H1 (cell line): ENCODE measurements at regions not wholly inside any gene's neighbourhood (a gene's known extent, or its start where the extent isn't known, plus 50 kb on each side); places are given as distances from the start of the nearest gene placed in this dataset.

ENCODE experiments used
- CTCF ChIA-PET: fragments of 300-600 bp; sonication (Branson Sonifier 250); formaldehyde crosslinking; loops from one replicate; lab custom pipeline; 2021; ENCODE audit not compliant: partially characterized antibody; lab: Charles Lee
- POLR2A ChIA-PET: fragments of 300-600 bp; sonication (Branson Sonifier 250); formaldehyde crosslinking; loops from one replicate; lab custom pipeline; 2021; ENCODE audit warnings: inconsistent platforms; ENCODE audit not compliant: partially characterized antibody; lab: Charles Lee
- DNase-seq, 2 experiments: peaks; one replicate each; pipeline versions ENCODE4 v3.0.0 to v3.0.0-alpha.2; 2010 to 2022; ENCODE audit warnings: low spot score in 2 of 2, low read depth in 1 of 2, mixed read lengths in 1 of 2
- FAIRE-seq: peaks from 2 replicates; lab custom pipeline; 2011; peaks lifted over from hg19 to GRCh38; lab: Jason Lieb, UNC
- H2AFZ ChIP-seq: 2 replicates; pipeline ENCODE4 v1.8.1; 2012; ENCODE audit warnings: low read length, inconsistent platforms
- H2AK5ac ChIP-seq: 2 replicates; pipeline ENCODE4 v1.6.1; 2013; ENCODE audit warnings: low read depth, low read length
- H2BK120ac ChIP-seq: replicated peaks from 2 replicates; pipeline ENCODE3; 2013; ENCODE audit warnings: low read depth, low read length, inconsistent platforms
- H2BK12ac ChIP-seq: 2 replicates; pipeline ENCODE4 v1.6.1; 2013; ENCODE audit warnings: low read depth, low read length
- H2BK15ac ChIP-seq: 2 replicates; pipeline ENCODE4 v1.6.1; 2013; ENCODE audit warnings: low read length
- H2BK20ac ChIP-seq: 2 replicates; pipeline ENCODE4 v1.6.1; 2013; ENCODE audit warnings: low read length
- H2BK5ac ChIP-seq: 2 replicates; pipeline ENCODE4 v1.6.1; 2013; ENCODE audit warnings: low read depth, low read length
- H3K14ac ChIP-seq: 2 replicates; pipeline ENCODE4 v1.6.1; 2013; ENCODE audit warnings: inconsistent platforms; ENCODE audit not compliant: insufficient read length
- H3K18ac ChIP-seq: 2 replicates; pipeline ENCODE4 v1.6.1; 2013; ENCODE audit warnings: low read length; ENCODE audit errors: extremely low read depth
- H3K23ac ChIP-seq: 2 replicates; pipeline ENCODE4 v1.6.1; 2013; ENCODE audit warnings: inconsistent platforms; ENCODE audit not compliant: insufficient read length
- H3K23me2 ChIP-seq: 2 replicates; pipeline ENCODE4 v1.6.1; 2013; ENCODE audit warnings: low read depth, low read length
- H3K27ac ChIP-seq: 2 replicates; pipeline ENCODE4 v1.6.1; 2011; ENCODE audit warnings: low read depth, low read length, inconsistent platforms
- H3K27me3 ChIP-seq, 4 experiments: replicated peaks in 1 of 4; 1 replicate in 1 of 4; 2 replicates in 3 of 4; pipeline versions ENCODE4 v1.6.1 to v1.8.1; 2011 to 2013; ENCODE audit warnings: low read length in 3 of 4, mild to moderate bottlenecking in 3 of 4, inconsistent platforms in 2 of 4, mixed read lengths in 2 of 4, moderate library complexity in 1 of 4; ENCODE audit not compliant: control insufficient read depth in 3 of 4, insufficient read depth in 3 of 4; ENCODE audit errors: extremely low read depth in 1 of 4
- H3K36me3 ChIP-seq, 4 experiments: 2 replicates each; pipeline versions ENCODE4 v1.6.1 to v1.8.1; 2011 to 2013; ENCODE audit warnings: mild to moderate bottlenecking in 4 of 4, low read length in 3 of 4, moderate library complexity in 2 of 4, control low read depth in 1 of 4, inconsistent platforms in 1 of 4; ENCODE audit not compliant: insufficient read depth in 4 of 4, control insufficient read depth in 2 of 4
- H3K4ac ChIP-seq: replicated peaks from 2 replicates; pipeline ENCODE3; 2013; ENCODE audit warnings: low read length, low read depth, mixed read lengths, inconsistent platforms; ENCODE audit not compliant: insufficient read length
- H3K4me1 ChIP-seq, 4 experiments: replicated peaks in 1 of 4; 1 replicate in 1 of 4; 2 replicates in 3 of 4; pipeline versions ENCODE4 v1.6.1 to v1.8.1; 2011 to 2013; ENCODE audit warnings: low read length in 3 of 4, inconsistent platforms in 2 of 4, mixed read lengths in 1 of 4; ENCODE audit not compliant: insufficient read depth in 4 of 4, control insufficient read depth in 3 of 4
- H3K4me2 ChIP-seq, 2 experiments: 2 replicates each; pipeline versions ENCODE4 v1.6.1 to v1.8.1; 2011 to 2013; ENCODE audit warnings: low read depth in 2 of 2, low read length in 2 of 2, control low read depth in 1 of 2, inconsistent platforms in 1 of 2, mild to moderate bottlenecking in 1 of 2; ENCODE audit not compliant: insufficient read depth in 1 of 2
- H3K4me3 ChIP-seq, 4 experiments: fragments of 200-600, 300-600 bp in 1 of 4; sonication (generic), shearing (Covaris generic), sonication (Bioruptor Twin) in 1 of 4; 2 replicates each; pipeline versions ENCODE4 v1.5.1 to v1.8.1; 2011 to 2016; ENCODE audit warnings: low read length in 4 of 4, low read depth in 3 of 4, control low read depth in 2 of 4, inconsistent platforms in 2 of 4, mild to moderate bottlenecking in 2 of 4, mixed read lengths in 1 of 4, moderate library complexity in 1 of 4; ENCODE audit not compliant: insufficient read depth in 2 of 4; ENCODE audit errors: extremely low read depth in 1 of 4
- H3K56ac ChIP-seq: replicated peaks from 2 replicates; pipeline ENCODE3; 2013; ENCODE audit warnings: low read depth, mild to moderate bottlenecking, mixed read lengths, low read length, inconsistent platforms; ENCODE audit not compliant: insufficient read length
- H3K79me1 ChIP-seq: 2 replicates; pipeline ENCODE4 v1.6.1; 2013; ENCODE audit warnings: low read depth, low read length, control low read depth
- H3K79me2 ChIP-seq, 2 experiments: 2 replicates each; pipeline versions ENCODE4 v1.6.1 to v1.8.1; 2012 to 2013; ENCODE audit warnings: low read length in 2 of 2, mild to moderate bottlenecking in 2 of 2, inconsistent platforms in 1 of 2; ENCODE audit not compliant: insufficient read depth in 2 of 2, control insufficient read depth in 1 of 2
- H3K9ac ChIP-seq, 4 experiments: replicated peaks in 1 of 4; 1 replicate in 1 of 4; 2 replicates in 3 of 4; pipeline versions ENCODE4 v1.6.1 to v1.8.1; 2011 to 2013; ENCODE audit warnings: low read depth in 3 of 4, low read length in 3 of 4, control low read depth in 2 of 4, mild to moderate bottlenecking in 2 of 4, moderate library complexity in 2 of 4, inconsistent platforms in 1 of 4; ENCODE audit errors: extremely low read depth in 1 of 4
- H3K9me3 ChIP-seq, 2 experiments: 2 replicates each; pipeline versions ENCODE4 v1.6.1 to v1.8.1; 2012 to 2013; ENCODE audit warnings: mild to moderate bottlenecking in 2 of 2, moderate library complexity in 2 of 2, control low read depth in 1 of 2, inconsistent platforms in 1 of 2, low read depth in 1 of 2, low read length in 1 of 2, mixed read lengths in 1 of 2; ENCODE audit not compliant: insufficient read depth in 2 of 2
- H4K20me1 ChIP-seq, 2 experiments: replicated peaks in 1 of 2; 2 replicates each; pipeline versions ENCODE3 to v1.8.1; 2011 to 2013; ENCODE audit warnings: inconsistent platforms in 2 of 2, low read length in 2 of 2, mild to moderate bottlenecking in 1 of 2; ENCODE audit not compliant: insufficient read depth in 2 of 2, control insufficient read depth in 1 of 2
- H4K5ac ChIP-seq: 2 replicates; pipeline ENCODE4 v1.6.1; 2013; ENCODE audit warnings: low read length, low read depth, mixed read lengths, inconsistent platforms; ENCODE audit not compliant: insufficient read length
- H4K8ac ChIP-seq: 2 replicates; pipeline ENCODE4 v1.8.0; 2013; ENCODE audit warnings: mild to moderate bottlenecking, moderate library complexity, low read length, inconsistent platforms; ENCODE audit not compliant: insufficient read depth; ENCODE audit errors: extremely low read depth
- H4K91ac ChIP-seq: replicated peaks from 2 replicates; pipeline ENCODE3; 2013; ENCODE audit warnings: low read length, mixed read lengths, inconsistent platforms; ENCODE audit not compliant: insufficient read length
- ASH2L ChIP-seq: fragments of 200-600, 300-600 bp; sonication (generic); IDR thresholded peaks from one replicate; pipeline ENCODE4 v1.7.1; 2017; ENCODE audit warnings: low read length
- GABPA ChIP-seq: IDR thresholded peaks from 2 replicates; pipeline ENCODE4 v1.6.1; 2011; ENCODE audit warnings: mild to moderate bottlenecking, low read length, moderate library complexity, borderline replicate concordance; ENCODE audit not compliant: insufficient read depth
- POU5F1 ChIP-seq: IDR thresholded peaks from 2 replicates; pipeline ENCODE4 v1.6.1; 2011; ENCODE audit warnings: low read depth, mild to moderate bottlenecking, low read length, moderate library complexity
- SIX5 ChIP-seq: IDR thresholded peaks from 2 replicates; pipeline ENCODE4 v1.6.1; 2011; ENCODE audit warnings: mild to moderate bottlenecking, low read depth, low read length
- SP1 ChIP-seq: IDR thresholded peaks from 2 replicates; pipeline ENCODE4 v1.6.1; 2011; ENCODE audit warnings: low read depth, low read length
- SRF ChIP-seq: IDR thresholded peaks from 2 replicates; pipeline ENCODE4 v1.6.1; 2011; ENCODE audit warnings: mild to moderate bottlenecking, low read depth, low read length, moderate library complexity
- TCF12 ChIP-seq: IDR thresholded peaks from 2 replicates; pipeline ENCODE4 v1.6.1; 2011; ENCODE audit warnings: low read depth, mild to moderate bottlenecking, low read length
- WGBS, 2 experiments: shearing (Covaris generic) in 1 of 2; methylation state at CpG; one replicate each; pipeline versions ENCODE4 v1.1.6 to v1.1.7; 2013 to 2015; ENCODE audit warnings: low lambda C conversion rate in 2 of 2, mixed read lengths in 2 of 2, inconsistent platforms in 1 of 2, low coverage in 1 of 2, missing lambda C conversion rate in 1 of 2; ENCODE audit not compliant: insufficient replicate concordance in 2 of 2, insufficient coverage in 1 of 2, insufficient read length in 1 of 2; ENCODE audit errors: extremely low coverage in 1 of 2, missing lambda C conversion rate in 1 of 2; 5-methylcytosine and 5-hydroxymethylcytosine counted together
- TF ChIP-seq, protein P1 (sequence below): IDR thresholded peaks from 2 replicates; pipeline ENCODE4 v1.6.1; 2011; ENCODE audit warnings: low read length, improper control_type of control experiment
- TF ChIP-seq, protein P2 (sequence below): IDR thresholded peaks from 2 replicates; pipeline ENCODE4 v1.6.1; 2012; ENCODE audit warnings: low read length, inconsistent platforms
- TF ChIP-seq, protein P3 (sequence below): IDR thresholded peaks from 2 replicates; pipeline ENCODE4 v1.6.1; 2012; ENCODE audit warnings: inconsistent platforms

DNA sequence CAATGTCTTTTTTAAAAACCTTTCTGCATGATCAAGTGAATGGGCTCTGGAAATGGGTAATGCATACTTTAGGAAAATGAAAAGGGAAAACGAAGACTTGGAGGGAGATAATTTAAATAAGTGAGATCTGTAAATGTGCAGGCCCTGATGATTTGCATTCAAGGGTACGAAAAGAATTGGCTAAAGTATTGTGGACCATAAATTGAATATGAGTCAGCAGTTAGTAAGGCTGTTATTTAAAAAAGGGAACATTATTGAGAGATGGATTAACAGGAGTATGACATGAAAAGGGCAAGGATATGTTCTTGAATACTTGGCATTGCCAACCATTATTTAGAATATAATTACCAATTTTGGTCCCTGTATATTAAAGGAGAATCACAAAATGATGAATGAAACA, 125.5 kb downstream of the GPAT3 start:
- no peak overlapping the region for H3K27ac ChIP-seq
- H3K18ac ChIP-seq = no peak overlapping the region
- no peak overlapping the region for H2AFZ ChIP-seq
- H2BK120ac ChIP-seq = no peak overlapping the region
- no peak overlapping the region for H3K56ac ChIP-seq
- H3K4me1 ChIP-seq = peaks cover 0 to 5% (median 2%) of the 10 kb centered on the region in 4 experiments; a peak in 3 of 7 replicates
- H4K5ac ChIP-seq = no peak overlapping the region
- no peaks in the 10 kb centered on the region for H3K27me3 ChIP-seq
- no peak overlapping the region for H3K23ac ChIP-seq
- no peak overlapping the region for H3K4me3 ChIP-seq
- H4K8ac ChIP-seq = no peak overlapping the region
- no peaks in the 10 kb centered on the region for H3K9me3 ChIP-seq
- H3K23me2 ChIP-seq = no peaks in the 10 kb centered on the region
- WGBS, 2 experiments = 74% methylated on average over 2 of the region's 2 CpGs; no CpG with 5 or more reads in 1 of the 2 experiments
- no peaks in the 10 kb centered on the region for H3K79me2 ChIP-seq
- ChIA-PET CTCF (no interaction called here), POLR2A (no interaction called here)
- TF ChIP-seq, protein P1, sequence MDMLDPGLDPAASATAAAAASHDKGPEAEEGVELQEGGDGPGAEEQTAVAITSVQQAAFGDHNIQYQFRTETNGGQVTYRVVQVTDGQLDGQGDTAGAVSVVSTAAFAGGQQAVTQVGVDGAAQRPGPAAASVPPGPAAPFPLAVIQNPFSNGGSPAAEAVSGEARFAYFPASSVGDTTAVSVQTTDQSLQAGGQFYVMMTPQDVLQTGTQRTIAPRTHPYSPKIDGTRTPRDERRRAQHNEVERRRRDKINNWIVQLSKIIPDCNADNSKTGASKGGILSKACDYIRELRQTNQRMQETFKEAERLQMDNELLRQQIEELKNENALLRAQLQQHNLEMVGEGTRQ = no peak
- TF ChIP-seq TCF12 = no peak
- TF ChIP-seq GABPA = no peak
- no peak for TF ChIP-seq SRF
- TF ChIP-seq, protein P2, sequence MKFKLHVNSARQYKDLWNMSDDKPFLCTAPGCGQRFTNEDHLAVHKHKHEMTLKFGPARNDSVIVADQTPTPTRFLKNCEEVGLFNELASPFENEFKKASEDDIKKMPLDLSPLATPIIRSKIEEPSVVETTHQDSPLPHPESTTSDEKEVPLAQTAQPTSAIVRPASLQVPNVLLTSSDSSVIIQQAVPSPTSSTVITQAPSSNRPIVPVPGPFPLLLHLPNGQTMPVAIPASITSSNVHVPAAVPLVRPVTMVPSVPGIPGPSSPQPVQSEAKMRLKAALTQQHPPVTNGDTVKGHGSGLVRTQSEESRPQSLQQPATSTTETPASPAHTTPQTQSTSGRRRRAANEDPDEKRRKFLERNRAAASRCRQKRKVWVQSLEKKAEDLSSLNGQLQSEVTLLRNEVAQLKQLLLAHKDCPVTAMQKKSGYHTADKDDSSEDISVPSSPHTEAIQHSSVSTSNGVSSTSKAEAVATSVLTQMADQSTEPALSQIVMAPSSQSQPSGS = no peak
- TF ChIP-seq, protein P3, sequence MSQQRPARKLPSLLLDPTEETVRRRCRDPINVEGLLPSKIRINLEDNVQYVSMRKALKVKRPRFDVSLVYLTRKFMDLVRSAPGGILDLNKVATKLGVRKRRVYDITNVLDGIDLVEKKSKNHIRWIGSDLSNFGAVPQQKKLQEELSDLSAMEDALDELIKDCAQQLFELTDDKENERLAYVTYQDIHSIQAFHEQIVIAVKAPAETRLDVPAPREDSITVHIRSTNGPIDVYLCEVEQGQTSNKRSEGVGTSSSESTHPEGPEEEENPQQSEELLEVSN = no peak
- no peak for TF ChIP-seq ASH2L
- TF ChIP-seq SIX5 = no peak
- no peak for TF ChIP-seq POU5F1
- TF ChIP-seq SP1 = no peak
- H3K14ac ChIP-seq = no peak overlapping the region
- H2BK15ac ChIP-seq = no peak overlapping the region
- H2BK12ac ChIP-seq = no peak overlapping the region
- H4K20me1 ChIP-seq = no peaks in the 10 kb centered on the region
- no peak overlapping the region for H3K4me2 ChIP-seq
- no peaks in the 10 kb centered on the region for H3K36me3 ChIP-seq
- H2BK20ac ChIP-seq = no peak overlapping the region
- FAIRE-seq (no peak), DNase-seq (no peak)
- H4K91ac ChIP-seq = no peak overlapping the region
- no peak overlapping the region for H3K9ac ChIP-seq
- H2BK5ac ChIP-seq = no peak overlapping the region
- no peak overlapping the region for H2AK5ac ChIP-seq
- H3K79me1 ChIP-seq = no peaks in the 10 kb centered on the region
- H3K4ac ChIP-seq = no peak overlapping the region
